ENCODE measurements at regions not wholly inside any gene's neighbourhood (a gene's known extent, or its start where the extent isn't known, plus 50 kb on each side); places are given as distances from the start of the nearest gene placed in this dataset.

DNA sequence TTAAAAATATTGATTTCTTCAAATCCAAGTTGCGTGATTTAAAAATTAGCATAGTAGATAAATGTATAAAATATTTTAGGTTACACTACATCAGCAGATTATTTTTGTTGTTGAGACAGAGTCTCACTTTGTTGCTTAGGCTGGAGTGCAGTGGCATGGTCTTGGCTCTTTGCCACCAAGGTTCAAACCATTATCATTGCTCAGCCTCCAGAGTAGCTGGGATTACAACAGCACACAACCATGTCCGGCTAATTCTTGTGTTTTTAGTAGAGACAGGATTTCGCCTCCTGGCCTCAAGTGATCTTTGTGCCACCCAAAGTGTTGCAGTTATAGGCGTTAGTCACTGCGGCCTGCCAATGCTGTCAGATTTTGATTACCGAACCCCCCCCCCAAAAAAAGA, 1390.5 kb upstream of the TENM3 start:
- no peaks in the 10 kb centered on the region for H3K27me3 ChIP-seq (ENCODE audit: insufficient read depth, poor library complexity, severe bottlenecking)
- H3K4me3 ChIP-seq (replicated peaks; ENCODE audit: insufficient read depth, low read length) = no peak overlapping the region
- no peak for TF ChIP-seq GABPA (IDR thresholded peaks at IDR 0.05; ENCODE audit: low read depth)
- TF ChIP-seq, protein P1, sequence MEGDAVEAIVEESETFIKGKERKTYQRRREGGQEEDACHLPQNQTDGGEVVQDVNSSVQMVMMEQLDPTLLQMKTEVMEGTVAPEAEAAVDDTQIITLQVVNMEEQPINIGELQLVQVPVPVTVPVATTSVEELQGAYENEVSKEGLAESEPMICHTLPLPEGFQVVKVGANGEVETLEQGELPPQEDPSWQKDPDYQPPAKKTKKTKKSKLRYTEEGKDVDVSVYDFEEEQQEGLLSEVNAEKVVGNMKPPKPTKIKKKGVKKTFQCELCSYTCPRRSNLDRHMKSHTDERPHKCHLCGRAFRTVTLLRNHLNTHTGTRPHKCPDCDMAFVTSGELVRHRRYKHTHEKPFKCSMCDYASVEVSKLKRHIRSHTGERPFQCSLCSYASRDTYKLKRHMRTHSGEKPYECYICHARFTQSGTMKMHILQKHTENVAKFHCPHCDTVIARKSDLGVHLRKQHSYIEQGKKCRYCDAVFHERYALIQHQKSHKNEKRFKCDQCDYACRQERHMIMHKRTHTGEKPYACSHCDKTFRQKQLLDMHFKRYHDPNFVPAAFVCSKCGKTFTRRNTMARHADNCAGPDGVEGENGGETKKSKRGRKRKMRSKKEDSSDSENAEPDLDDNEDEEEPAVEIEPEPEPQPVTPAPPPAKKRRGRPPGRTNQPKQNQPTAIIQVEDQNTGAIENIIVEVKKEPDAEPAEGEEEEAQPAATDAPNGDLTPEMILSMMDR (IDR thresholded peaks at IDR 0.05; ENCODE audit: insufficient read depth, low read length) = no peak
- TF ChIP-seq, protein P2, sequence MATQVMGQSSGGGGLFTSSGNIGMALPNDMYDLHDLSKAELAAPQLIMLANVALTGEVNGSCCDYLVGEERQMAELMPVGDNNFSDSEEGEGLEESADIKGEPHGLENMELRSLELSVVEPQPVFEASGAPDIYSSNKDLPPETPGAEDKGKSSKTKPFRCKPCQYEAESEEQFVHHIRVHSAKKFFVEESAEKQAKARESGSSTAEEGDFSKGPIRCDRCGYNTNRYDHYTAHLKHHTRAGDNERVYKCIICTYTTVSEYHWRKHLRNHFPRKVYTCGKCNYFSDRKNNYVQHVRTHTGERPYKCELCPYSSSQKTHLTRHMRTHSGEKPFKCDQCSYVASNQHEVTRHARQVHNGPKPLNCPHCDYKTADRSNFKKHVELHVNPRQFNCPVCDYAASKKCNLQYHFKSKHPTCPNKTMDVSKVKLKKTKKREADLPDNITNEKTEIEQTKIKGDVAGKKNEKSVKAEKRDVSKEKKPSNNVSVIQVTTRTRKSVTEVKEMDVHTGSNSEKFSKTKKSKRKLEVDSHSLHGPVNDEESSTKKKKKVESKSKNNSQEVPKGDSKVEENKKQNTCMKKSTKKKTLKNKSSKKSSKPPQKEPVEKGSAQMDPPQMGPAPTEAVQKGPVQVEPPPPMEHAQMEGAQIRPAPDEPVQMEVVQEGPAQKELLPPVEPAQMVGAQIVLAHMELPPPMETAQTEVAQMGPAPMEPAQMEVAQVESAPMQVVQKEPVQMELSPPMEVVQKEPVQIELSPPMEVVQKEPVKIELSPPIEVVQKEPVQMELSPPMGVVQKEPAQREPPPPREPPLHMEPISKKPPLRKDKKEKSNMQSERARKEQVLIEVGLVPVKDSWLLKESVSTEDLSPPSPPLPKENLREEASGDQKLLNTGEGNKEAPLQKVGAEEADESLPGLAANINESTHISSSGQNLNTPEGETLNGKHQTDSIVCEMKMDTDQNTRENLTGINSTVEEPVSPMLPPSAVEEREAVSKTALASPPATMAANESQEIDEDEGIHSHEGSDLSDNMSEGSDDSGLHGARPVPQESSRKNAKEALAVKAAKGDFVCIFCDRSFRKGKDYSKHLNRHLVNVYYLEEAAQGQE (IDR thresholded peaks at IDR 0.05; ENCODE audit: insufficient replicate concordance, low read depth) = no peak
- TF ChIP-seq POLR2AphosphoS5 (IDR thresholded peaks at IDR 0.05; ENCODE audit: low read depth) = no peak
- TF ChIP-seq SPI1 (IDR thresholded peaks at IDR 0.05; ENCODE audit: borderline replicate concordance, low read depth) = no peak
- no peak overlapping the region for H3K27ac ChIP-seq (replicated peaks)
- no peak for DNase-seq (ENCODE audit: low read depth in 1 of 2, low spot score in 1 of 2)

DNA sequence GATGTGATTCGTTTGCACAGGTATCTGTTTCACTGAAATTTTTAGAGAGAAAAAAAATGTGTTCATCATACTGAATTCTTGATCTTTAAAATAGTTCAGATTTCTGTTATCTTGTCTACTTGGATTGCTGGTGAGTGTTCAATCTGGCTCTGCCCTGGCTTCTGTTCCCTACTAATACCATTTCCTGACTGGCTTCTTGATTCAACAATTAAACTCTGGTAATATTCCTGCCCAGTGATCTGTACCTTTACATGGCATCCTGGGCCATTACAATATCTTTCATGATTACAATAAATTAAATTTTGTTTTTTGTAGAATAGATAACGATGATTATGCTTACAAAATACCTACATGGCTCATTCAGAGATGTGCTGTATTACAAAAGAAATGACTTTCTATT, 1388.0 kb upstream of the TENM3 start:
- TF ChIP-seq SPI1 (IDR thresholded peaks at IDR 0.05; ENCODE audit: borderline replicate concordance, low read depth) (no peak), POLR2AphosphoS5 (IDR thresholded peaks at IDR 0.05; ENCODE audit: low read depth) (no peak), GABPA (IDR thresholded peaks at IDR 0.05; ENCODE audit: low read depth) (no peak)
- TF ChIP-seq, protein P2 (IDR thresholded peaks at IDR 0.05; ENCODE audit: insufficient replicate concordance, low read depth) = no peak
- TF ChIP-seq, protein P1 (IDR thresholded peaks at IDR 0.05; ENCODE audit: insufficient read depth, low read length) = no peak
- Histone ChIP-seq H3K27ac (replicated peaks) (no peak overlapping the region), H3K27me3 (ENCODE audit: insufficient read depth, poor library complexity, severe bottlenecking) (no peaks in the 10 kb centered on the region), H3K4me3 (replicated peaks; ENCODE audit: insufficient read depth, low read length) (no peak overlapping the region)
- DNase-seq (ENCODE audit: low read depth in 1 of 2, low spot score in 1 of 2) = no peak

DNA sequence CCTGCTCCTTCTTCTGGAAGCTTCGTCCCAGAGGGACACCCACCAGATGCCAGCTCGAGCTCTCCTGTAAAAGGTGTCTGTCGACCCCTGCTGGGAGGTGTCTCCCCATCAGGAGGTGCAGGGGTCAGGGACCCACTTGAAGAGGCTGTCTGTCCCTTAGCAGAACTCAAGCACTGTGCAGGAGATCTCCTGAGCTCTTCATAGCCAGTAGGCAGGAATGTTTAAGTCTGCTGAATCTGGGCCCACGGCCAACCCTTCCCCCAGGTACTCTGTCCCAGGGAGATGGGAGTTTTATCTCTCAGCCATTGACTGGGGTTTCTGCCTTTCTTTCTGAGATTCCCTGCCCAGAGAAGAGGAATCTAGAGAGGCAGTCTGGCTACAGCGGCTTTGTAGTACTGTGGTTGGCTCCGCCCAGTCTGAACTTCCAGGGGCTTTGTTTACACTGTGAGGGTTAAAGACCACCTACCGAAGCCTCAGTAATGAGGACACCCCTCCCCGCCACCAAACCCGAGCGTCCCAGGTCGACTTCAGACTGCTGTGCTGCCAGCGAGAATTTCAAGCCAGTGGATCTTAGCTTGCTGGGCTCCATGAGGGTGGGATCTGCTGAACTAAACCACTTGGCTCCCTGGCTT, 1383.0 kb upstream of the TENM3 start:
- H3K4me3 ChIP-seq (replicated peaks; ENCODE audit: insufficient read depth, low read length) = no peak overlapping the region
- DNase-seq (ENCODE audit: low read depth in 1 of 2, low spot score in 1 of 2) = no peak
- TF ChIP-seq, protein P1 (IDR thresholded peaks at IDR 0.05; ENCODE audit: insufficient read depth, low read length) = no peak
- TF ChIP-seq, protein P2 (IDR thresholded peaks at IDR 0.05; ENCODE audit: insufficient replicate concordance, low read depth) = no peak
- TF ChIP-seq POLR2AphosphoS5 (IDR thresholded peaks at IDR 0.05; ENCODE audit: low read depth) (no peak), SPI1 (IDR thresholded peaks at IDR 0.05; ENCODE audit: borderline replicate concordance, low read depth) (no peak), GABPA (IDR thresholded peaks at IDR 0.05; ENCODE audit: low read depth) (no peak)
- H3K27ac ChIP-seq (replicated peaks) = no peak overlapping the region
- H3K27me3 ChIP-seq (ENCODE audit: insufficient read depth, poor library complexity, severe bottlenecking) = no peaks in the 10 kb centered on the region

All from HL-60 (cell line).